PC-3 (cell line): ENCODE measurements at regions not wholly inside any gene's neighbourhood (a gene's known extent, or its start where the extent isn't known, plus 50 kb on each side); places are given as distances from the start of the nearest gene placed in this dataset.
A peak's percentile ranks its signal among the peaks of the same experiment; 100 is the strongest.

Source experiments
- ATAC-seq: fragments of 200-7000 bp; cut with Tn5 transposase; 2 replicates; pipeline ENCODE4 v1.9.1; 2020; ENCODE audit warnings: mild to moderate bottlenecking, moderate library complexity
- BruUV-seq: library from RNA; stranded (reverse); fragments of 400-500 nt; replicated peaks from 2 replicates; lab custom pipeline; 2021; lab: Mats Ljungman, UMichigan
- CTCF ChIA-PET: fragments of 300-600 bp; sonication (Branson Sonifier 250); formaldehyde crosslinking; loops from one replicate; lab custom pipeline; 2022; ENCODE audit warnings: antibody characterized with exemption; lab: Charles Lee
- POLR2A ChIA-PET: fragments of 300-600 bp; sonication (Branson Sonifier 250); formaldehyde crosslinking; loops from one replicate; lab custom pipeline; 2022; ENCODE audit warnings: antibody characterized with exemption; ENCODE audit not compliant: unreplicated experiment; lab: Charles Lee
- DNase-seq: peaks from one replicate; pipeline ENCODE4 v3.0.0-alpha.2; 2015
- H2AFZ ChIP-seq: fragments of 300-600 bp; sonication (generic); 2 replicates; pipeline ENCODE4 v1.6.0; 2016; ENCODE audit warnings: antibody characterized with exemption, low read length
- H3F3A ChIP-seq: fragments of 300-600 bp; sonication (generic); one replicate; pipeline ENCODE4 v1.6.0; 2017; ENCODE audit warnings: antibody characterized with exemption, low read length, control low read depth, mild to moderate bottlenecking; ENCODE audit not compliant: unreplicated experiment
- H3K27ac ChIP-seq: fragments of 300-600 bp; sonication (generic); 2 replicates; pipeline ENCODE4 v1.5.1; 2016; ENCODE audit warnings: mild to moderate bottlenecking, low read length
- H3K27me3 ChIP-seq: fragments of 300-600 bp; sonication (generic); 2 replicates; pipeline ENCODE4 v1.6.1; 2016; ENCODE audit warnings: low read length, mixed read lengths
- H3K36me3 ChIP-seq: fragments of 300-600 bp; sonication (generic); 2 replicates; pipeline ENCODE4 v1.6.1; 2016; ENCODE audit warnings: low read depth, mixed run types, low read length, mixed read lengths
- H3K4me1 ChIP-seq: fragments of 300-600 bp; sonication (generic); 2 replicates; pipeline ENCODE4 v1.5.1; 2016; ENCODE audit warnings: low read length; ENCODE audit not compliant: insufficient read depth
- H3K4me2 ChIP-seq: fragments of 300-600 bp; sonication (generic); 2 replicates; pipeline ENCODE4 v1.6.0; 2016; ENCODE audit warnings: low read length
- H3K4me3 ChIP-seq: fragments of 300-600 bp; sonication (generic); 2 replicates; pipeline ENCODE4 v1.5.1; 2016; ENCODE audit warnings: mild to moderate bottlenecking, low read length, mixed read lengths
- H3K79me2 ChIP-seq: fragments of 300-600 bp; sonication (generic); 2 replicates; pipeline ENCODE4 v1.6.1; 2017; ENCODE audit warnings: low read length, mixed read lengths
- H3K9ac ChIP-seq: fragments of 300-600 bp; sonication (generic); 2 replicates; pipeline ENCODE4 v1.6.0; 2016; ENCODE audit warnings: mild to moderate bottlenecking, low read length
- H3K9me2 ChIP-seq: fragments of 300-600 bp; sonication (generic); replicated peaks from 2 replicates; pipeline ENCODE4 v1.6.1; 2016; ENCODE audit warnings: mixed run types, low read length, mixed read lengths
- H3K9me3 ChIP-seq: fragments of 300-600 bp; sonication (generic); 2 replicates; pipeline ENCODE4 v1.6.1; 2016; ENCODE audit warnings: low read length, mixed read lengths
- H4K20me1 ChIP-seq: fragments of 300-600 bp; sonication (generic); 2 replicates; pipeline ENCODE4 v1.6.1; 2016; ENCODE audit warnings: low read length, mixed read lengths
- CTCF ChIP-seq: fragments of 300-600 bp; sonication (generic); conservative IDR thresholded peaks from 2 replicates; pipeline ENCODE4 v1.5.1; 2017; ENCODE audit warnings: antibody characterized with exemption, low read depth, mild to moderate bottlenecking, low read length
- EZH2 ChIP-seq: fragments of 300-600 bp; sonication (generic); IDR thresholded peaks from one replicate; pipeline ENCODE4 v1.6.1; 2017; ENCODE audit warnings: antibody characterized with exemption, mild to moderate bottlenecking, low read length; ENCODE audit not compliant: unreplicated experiment
- EZH2phosphoT487 ChIP-seq: fragments of 300-600 bp; sonication (generic); IDR thresholded peaks from 2 replicates; pipeline ENCODE4 v1.6.1; 2018; ENCODE audit warnings: mild to moderate bottlenecking, antibody characterized with exemption, low read length, borderline replicate concordance
- intact Hi-C: fragments of 100-400 bp; cut with micrococcal nuclease; formaldehyde crosslinking; loops from 2 replicates; pipeline ENCODE4 v1.9.0; 2023

GRCh38 chr1:106223213-106223612 is 833.3 kb upstream of the PRMT6 start:
- ATAC-seq = no peak
- Histone ChIP-seq H3K9ac (no peak overlapping the region), H3K27me3 (no peaks in the 10 kb centered on the region), H3K4me1 (no peaks in the 10 kb centered on the region), H3K27ac (no peak overlapping the region), H2AFZ (no peak overlapping the region), H3K36me3 (no peaks in the 10 kb centered on the region), H4K20me1 (no peaks in the 10 kb centered on the region), H3K4me2 (no peak overlapping the region), H3F3A (no peaks in the 10 kb centered on the region), H3K9me3 (no peaks in the 10 kb centered on the region), H3K79me2 (no peaks in the 10 kb centered on the region), H3K9me2 (no peaks in the 10 kb centered on the region), H3K4me3 (no peak overlapping the region)
- TF ChIP-seq CTCF (no peak), EZH2 (no peak), EZH2phosphoT487 (no peak)
- no TSS peak for BruUV-seq
- ChIA-PET CTCF (no interaction called here), POLR2A (no interaction called here)
- no peak for DNase-seq
- intact Hi-C loops = no loop called here

- ChIA-PET CTCF (no interaction called here), POLR2A (no interaction called here)
- Histone ChIP-seq H3K36me3 (no peaks in the 10 kb centered on the region), H3K4me1 (no peaks in the 10 kb centered on the region), H3K4me3 (no peak overlapping the region), H3F3A (no peaks in the 10 kb centered on the region), H4K20me1 (no peaks in the 10 kb centered on the region), H3K27me3 (no peaks in the 10 kb centered on the region), H3K4me2 (no peak overlapping the region), H3K9me2 (no peaks in the 10 kb centered on the region), H2AFZ (no peak overlapping the region), H3K79me2 (no peaks in the 10 kb centered on the region), H3K27ac (no peak overlapping the region), H3K9ac (no peak overlapping the region), H3K9me3 (no peaks in the 10 kb centered on the region)
- no TSS peak for BruUV-seq
- TF ChIP-seq EZH2 (no peak), CTCF (no peak), EZH2phosphoT487 (no peak)
- no peak for ATAC-seq
- DNase-seq = no peak
- intact Hi-C loops = no loop called here
These were observed 832.0 kb upstream of the PRMT6 start for GRCh38 chr1:106224426-106224825.

GRCh38 chr1:106225403-106225802 is 831.1 kb upstream of the PRMT6 start:
- intact Hi-C loops = no loop called here
- TF ChIP-seq EZH2 (no peak), EZH2phosphoT487 (no peak), CTCF (no peak)
- H3K9me3 ChIP-seq = no peaks in the 10 kb centered on the region
- H3K9me2 ChIP-seq = no peaks in the 10 kb centered on the region
- H3K4me3 ChIP-seq = no peak overlapping the region
- no peaks in the 10 kb centered on the region for H3K27me3 ChIP-seq
- DNase-seq = peak; percentile 4
- H3K4me1 ChIP-seq = no peaks in the 10 kb centered on the region
- no peaks in the 10 kb centered on the region for H3K79me2 ChIP-seq
- no peak overlapping the region for H3K4me2 ChIP-seq
- CTCF ChIA-PET = no interaction called here
- BruUV-seq = no TSS peak
- H2AFZ ChIP-seq = no peak overlapping the region
- no peak overlapping the region for H3K9ac ChIP-seq
- H4K20me1 ChIP-seq = no peaks in the 10 kb centered on the region
- POLR2A ChIA-PET = no interaction called here
- H3K27ac ChIP-seq = no peak overlapping the region
- H3F3A ChIP-seq = no peaks in the 10 kb centered on the region
- no peaks in the 10 kb centered on the region for H3K36me3 ChIP-seq
- ATAC-seq = no peak
